ENCODE measurements at regions not wholly inside any gene's neighbourhood (a gene's known extent, or its start where the extent isn't known, plus 50 kb on each side); places are given as distances from the start of the nearest gene placed in this dataset.

GRCh38 chr7:51792796-51793195, 476.2 kb upstream of the COBL start (continued):
- no peak for TF ChIP-seq TBP (IDR thresholded peaks at IDR 0.05; ENCODE audit: low read depth, low read length)
- TF ChIP-seq, protein P1, sequence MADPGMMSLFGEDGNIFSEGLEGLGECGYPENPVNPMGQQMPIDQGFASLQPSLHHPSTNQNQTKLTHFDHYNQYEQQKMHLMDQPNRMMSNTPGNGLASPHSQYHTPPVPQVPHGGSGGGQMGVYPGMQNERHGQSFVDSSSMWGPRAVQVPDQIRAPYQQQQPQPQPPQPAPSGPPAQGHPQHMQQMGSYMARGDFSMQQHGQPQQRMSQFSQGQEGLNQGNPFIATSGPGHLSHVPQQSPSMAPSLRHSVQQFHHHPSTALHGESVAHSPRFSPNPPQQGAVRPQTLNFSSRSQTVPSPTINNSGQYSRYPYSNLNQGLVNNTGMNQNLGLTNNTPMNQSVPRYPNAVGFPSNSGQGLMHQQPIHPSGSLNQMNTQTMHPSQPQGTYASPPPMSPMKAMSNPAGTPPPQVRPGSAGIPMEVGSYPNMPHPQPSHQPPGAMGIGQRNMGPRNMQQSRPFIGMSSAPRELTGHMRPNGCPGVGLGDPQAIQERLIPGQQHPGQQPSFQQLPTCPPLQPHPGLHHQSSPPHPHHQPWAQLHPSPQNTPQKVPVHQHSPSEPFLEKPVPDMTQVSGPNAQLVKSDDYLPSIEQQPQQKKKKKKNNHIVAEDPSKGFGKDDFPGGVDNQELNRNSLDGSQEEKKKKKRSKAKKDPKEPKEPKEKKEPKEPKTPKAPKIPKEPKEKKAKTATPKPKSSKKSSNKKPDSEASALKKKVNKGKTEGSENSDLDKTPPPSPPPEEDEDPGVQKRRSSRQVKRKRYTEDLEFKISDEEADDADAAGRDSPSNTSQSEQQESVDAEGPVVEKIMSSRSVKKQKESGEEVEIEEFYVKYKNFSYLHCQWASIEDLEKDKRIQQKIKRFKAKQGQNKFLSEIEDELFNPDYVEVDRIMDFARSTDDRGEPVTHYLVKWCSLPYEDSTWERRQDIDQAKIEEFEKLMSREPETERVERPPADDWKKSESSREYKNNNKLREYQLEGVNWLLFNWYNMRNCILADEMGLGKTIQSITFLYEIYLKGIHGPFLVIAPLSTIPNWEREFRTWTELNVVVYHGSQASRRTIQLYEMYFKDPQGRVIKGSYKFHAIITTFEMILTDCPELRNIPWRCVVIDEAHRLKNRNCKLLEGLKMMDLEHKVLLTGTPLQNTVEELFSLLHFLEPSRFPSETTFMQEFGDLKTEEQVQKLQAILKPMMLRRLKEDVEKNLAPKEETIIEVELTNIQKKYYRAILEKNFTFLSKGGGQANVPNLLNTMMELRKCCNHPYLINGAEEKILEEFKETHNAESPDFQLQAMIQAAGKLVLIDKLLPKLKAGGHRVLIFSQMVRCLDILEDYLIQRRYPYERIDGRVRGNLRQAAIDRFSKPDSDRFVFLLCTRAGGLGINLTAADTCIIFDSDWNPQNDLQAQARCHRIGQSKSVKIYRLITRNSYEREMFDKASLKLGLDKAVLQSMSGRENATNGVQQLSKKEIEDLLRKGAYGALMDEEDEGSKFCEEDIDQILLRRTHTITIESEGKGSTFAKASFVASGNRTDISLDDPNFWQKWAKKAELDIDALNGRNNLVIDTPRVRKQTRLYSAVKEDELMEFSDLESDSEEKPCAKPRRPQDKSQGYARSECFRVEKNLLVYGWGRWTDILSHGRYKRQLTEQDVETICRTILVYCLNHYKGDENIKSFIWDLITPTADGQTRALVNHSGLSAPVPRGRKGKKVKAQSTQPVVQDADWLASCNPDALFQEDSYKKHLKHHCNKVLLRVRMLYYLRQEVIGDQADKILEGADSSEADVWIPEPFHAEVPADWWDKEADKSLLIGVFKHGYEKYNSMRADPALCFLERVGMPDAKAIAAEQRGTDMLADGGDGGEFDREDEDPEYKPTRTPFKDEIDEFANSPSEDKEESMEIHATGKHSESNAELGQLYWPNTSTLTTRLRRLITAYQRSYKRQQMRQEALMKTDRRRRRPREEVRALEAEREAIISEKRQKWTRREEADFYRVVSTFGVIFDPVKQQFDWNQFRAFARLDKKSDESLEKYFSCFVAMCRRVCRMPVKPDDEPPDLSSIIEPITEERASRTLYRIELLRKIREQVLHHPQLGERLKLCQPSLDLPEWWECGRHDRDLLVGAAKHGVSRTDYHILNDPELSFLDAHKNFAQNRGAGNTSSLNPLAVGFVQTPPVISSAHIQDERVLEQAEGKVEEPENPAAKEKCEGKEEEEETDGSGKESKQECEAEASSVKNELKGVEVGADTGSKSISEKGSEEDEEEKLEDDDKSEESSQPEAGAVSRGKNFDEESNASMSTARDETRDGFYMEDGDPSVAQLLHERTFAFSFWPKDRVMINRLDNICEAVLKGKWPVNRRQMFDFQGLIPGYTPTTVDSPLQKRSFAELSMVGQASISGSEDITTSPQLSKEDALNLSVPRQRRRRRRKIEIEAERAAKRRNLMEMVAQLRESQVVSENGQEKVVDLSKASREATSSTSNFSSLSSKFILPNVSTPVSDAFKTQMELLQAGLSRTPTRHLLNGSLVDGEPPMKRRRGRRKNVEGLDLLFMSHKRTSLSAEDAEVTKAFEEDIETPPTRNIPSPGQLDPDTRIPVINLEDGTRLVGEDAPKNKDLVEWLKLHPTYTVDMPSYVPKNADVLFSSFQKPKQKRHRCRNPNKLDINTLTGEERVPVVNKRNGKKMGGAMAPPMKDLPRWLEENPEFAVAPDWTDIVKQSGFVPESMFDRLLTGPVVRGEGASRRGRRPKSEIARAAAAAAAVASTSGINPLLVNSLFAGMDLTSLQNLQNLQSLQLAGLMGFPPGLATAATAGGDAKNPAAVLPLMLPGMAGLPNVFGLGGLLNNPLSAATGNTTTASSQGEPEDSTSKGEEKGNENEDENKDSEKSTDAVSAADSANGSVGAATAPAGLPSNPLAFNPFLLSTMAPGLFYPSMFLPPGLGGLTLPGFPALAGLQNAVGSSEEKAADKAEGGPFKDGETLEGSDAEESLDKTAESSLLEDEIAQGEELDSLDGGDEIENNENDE (IDR thresholded peaks at IDR 0.05; ENCODE audit: insufficient replicate concordance, low read length): no peak
- TF ChIP-seq TEAD4 (IDR thresholded peaks at IDR 0.05; ENCODE audit: low read depth, low read length): no peak
- TF ChIP-seq RXRA (IDR thresholded peaks at IDR 0.05; ENCODE audit: insufficient read depth, low read depth, low read length): no peak

Data from H1 (cell line).